Neutrophil (primary cell): ENCODE measurements at regions not wholly inside any gene's neighbourhood (a gene's known extent, or its start where the extent isn't known, plus 50 kb on each side); places are given as distances from the start of the nearest gene placed in this dataset.

Experiments used
- H3K27ac ChIP-seq: fragments of 200-600 bp; sonication (generic); 2 replicates; pipeline ENCODE4 v1.5.1; 2016; ENCODE audit warnings: mild to moderate bottlenecking, moderate library complexity
- H3K27me3 ChIP-seq: fragments of 200-600 bp; sonication (generic); 2 replicates; pipeline ENCODE4 v1.6.0; 2016; ENCODE audit warnings: mild to moderate bottlenecking
- H3K36me3 ChIP-seq: fragments of 200-600 bp; sonication (generic); 2 replicates; pipeline ENCODE4 v1.5.1; 2017
- H3K4me1 ChIP-seq, 2 experiments: fragments of 200-600 bp in 1 of 2; sonication (generic) in 1 of 2; 1 replicate in 1 of 2; 2 replicates in 1 of 2; pipeline versions ENCODE4 v1.5.1 to v1.6.1; 2013 to 2016; ENCODE audit warnings: low read depth in 1 of 2, low read length in 1 of 2, mild to moderate bottlenecking in 1 of 2, moderate library complexity in 1 of 2; ENCODE audit not compliant: control insufficient read depth in 1 of 2, insufficient read depth in 1 of 2
- H3K4me3 ChIP-seq, 2 experiments: fragments of 200-600 bp in 1 of 2; sonication (generic) in 1 of 2; 1 replicate in 1 of 2; 2 replicates in 1 of 2; pipeline ENCODE4 v1.5.1; 2013 to 2016; ENCODE audit warnings: low read depth in 1 of 2, low read length in 1 of 2, mild to moderate bottlenecking in 1 of 2, moderate library complexity in 1 of 2
- H3K9me3 ChIP-seq: fragments of 200-600 bp; sonication (generic); 2 replicates; pipeline ENCODE4 v1.5.1; 2016
- CTCF ChIP-seq: fragments of 200-600 bp; sonication (generic); IDR thresholded peaks from 2 replicates; pipeline ENCODE4 v1.5.1; 2016; ENCODE audit warnings: antibody characterized with exemption

- H3K27ac ChIP-seq = peak overlapping the region; percentile 61
- no peak for TF ChIP-seq CTCF
- H3K9me3 ChIP-seq = no peaks in the 10 kb centered on the region
- H3K27me3 ChIP-seq = no peaks in the 10 kb centered on the region
- no peak overlapping the region for H3K4me3 ChIP-seq
- no peaks in the 10 kb centered on the region for H3K36me3 ChIP-seq
- peaks cover 41 to 46% of the 10 kb centered on the region in 2 experiments for H3K4me1 ChIP-seq
Measured at GRCh38 chr5:157917899-157918809, 59.2 kb upstream of the CLINT1 start.

GRCh38 chr5:157917491-157917890 lies 58.5 kb upstream of the CLINT1 start:
- Histone ChIP-seq H3K9me3 (no peaks in the 10 kb centered on the region), H3K4me3 (no peak overlapping the region), H3K36me3 (no peaks in the 10 kb centered on the region), H3K27ac (no peak overlapping the region), H3K27me3 (no peaks in the 10 kb centered on the region), H3K4me1 (peaks cover 48 to 53% of the 10 kb centered on the region in 2 experiments)
- no peak for TF ChIP-seq CTCF

GRCh38 chr5:157915638-157916037 lies 56.7 kb upstream of the CLINT1 start:
- Histone ChIP-seq H3K36me3 (no peaks in the 10 kb centered on the region), H3K27me3 (no peaks in the 10 kb centered on the region), H3K27ac (no peak overlapping the region), H3K9me3 (no peaks in the 10 kb centered on the region), H3K4me3 (no peak overlapping the region), H3K4me1 (peaks cover 49 to 53% of the 10 kb centered on the region in 2 experiments)
- TF ChIP-seq CTCF = no peak

- H3K27me3 ChIP-seq = no peaks in the 10 kb centered on the region
- no peaks in the 10 kb centered on the region for H3K36me3 ChIP-seq
- H3K9me3 ChIP-seq = no peaks in the 10 kb centered on the region
- TF ChIP-seq CTCF = no peak
- no peak overlapping the region for H3K4me3 ChIP-seq
- H3K4me1 ChIP-seq = peaks cover 38 to 40% of the 10 kb centered on the region in 2 experiments
- peak overlapping the region; percentile 30 for H3K27ac ChIP-seq
Measured at GRCh38 chr5:157914151-157914788, 55.3 kb upstream of the CLINT1 start.

GRCh38 chr5:157913575-157913974 lies 54.6 kb upstream of the CLINT1 start:
- H3K9me3 ChIP-seq = no peaks in the 10 kb centered on the region
- no peak for TF ChIP-seq CTCF
- no peaks in the 10 kb centered on the region for H3K27me3 ChIP-seq
- H3K36me3 ChIP-seq = no peaks in the 10 kb centered on the region
- no peak overlapping the region for H3K4me3 ChIP-seq
- H3K4me1 ChIP-seq = peaks cover 31 to 33% of the 10 kb centered on the region in 2 experiments
- H3K27ac ChIP-seq = peak overlapping the region; percentile 30
